Mesendoderm (in vitro differentiated cells): ENCODE measurements at regions not wholly inside any gene's neighbourhood (a gene's known extent, or its start where the extent isn't known, plus 50 kb on each side); places are given as distances from the start of the nearest gene placed in this dataset.

Experiments
- DNase-seq: peaks from one replicate; pipeline ENCODE4 v3.0.0; 2013
- H2AK5ac ChIP-seq: 2 replicates; pipeline ENCODE4 v1.6.1; 2013; ENCODE audit warnings: low read length, inconsistent platforms
- H2BK120ac ChIP-seq: 2 replicates; pipeline ENCODE4 v1.6.1; 2013; ENCODE audit warnings: low read depth, mild to moderate bottlenecking, low read length, moderate library complexity, mixed read lengths
- H2BK15ac ChIP-seq: replicated peaks from 2 replicates; pipeline ENCODE4 v1.6.1; 2013; ENCODE audit warnings: low read depth, mild to moderate bottlenecking, moderate library complexity
- H2BK5ac ChIP-seq: 2 replicates; pipeline ENCODE4 v1.6.1; 2013; ENCODE audit warnings: low read length, inconsistent platforms
- H3K18ac ChIP-seq: 2 replicates; pipeline ENCODE4 v1.6.1; 2013; ENCODE audit warnings: mild to moderate bottlenecking, low read length, mixed read lengths
- H3K23ac ChIP-seq: one replicate; pipeline ENCODE4 v1.6.1; 2013; ENCODE audit warnings: low read length
- H3K27ac ChIP-seq: 2 replicates; pipeline ENCODE4 v1.5.1; 2013; ENCODE audit warnings: low read depth, mild to moderate bottlenecking, inconsistent platforms, low read length, moderate library complexity
- H3K27me3 ChIP-seq: 2 replicates; pipeline ENCODE4 v1.6.1; 2013; ENCODE audit warnings: low read length, control low read depth, mild to moderate bottlenecking, inconsistent platforms; ENCODE audit not compliant: insufficient read depth, poor library complexity
- H3K36me3 ChIP-seq: 2 replicates; pipeline ENCODE4 v1.6.1; 2013; ENCODE audit warnings: low read length, inconsistent platforms; ENCODE audit not compliant: control insufficient read depth, insufficient read depth
- H3K4ac ChIP-seq: one replicate; pipeline ENCODE4 v1.6.1; 2013; ENCODE audit warnings: low read depth, mild to moderate bottlenecking, low read length, moderate library complexity
- H3K4me1 ChIP-seq: 2 replicates; pipeline ENCODE4 v1.6.1; 2013; ENCODE audit warnings: low read depth, low read length, inconsistent platforms; ENCODE audit not compliant: control insufficient read depth
- H3K4me2 ChIP-seq: 2 replicates; pipeline ENCODE4 v1.6.1; 2013; ENCODE audit warnings: low read length
- H3K4me3 ChIP-seq: 2 replicates; pipeline ENCODE4 v1.5.1; 2013; ENCODE audit warnings: mild to moderate bottlenecking, low read length
- H3K56ac ChIP-seq: one replicate; pipeline ENCODE4 v1.6.1; 2013; ENCODE audit warnings: low read length
- H3K79me1 ChIP-seq: 2 replicates; pipeline ENCODE4 v1.6.1; 2013; ENCODE audit warnings: low read length, inconsistent platforms
- H3K79me2 ChIP-seq: 2 replicates; pipeline ENCODE4 v1.6.1; 2013; ENCODE audit warnings: mild to moderate bottlenecking, low read length; ENCODE audit not compliant: control insufficient read depth, insufficient read depth
- H3K9ac ChIP-seq: 2 replicates; pipeline ENCODE4 v1.6.1; 2013; ENCODE audit warnings: low read length, inconsistent platforms
- H4K5ac ChIP-seq: one replicate; pipeline ENCODE4 v1.6.1; 2013; ENCODE audit warnings: low read length
- H4K8ac ChIP-seq: one replicate; pipeline ENCODE4 v1.6.1; 2013; ENCODE audit warnings: low read depth, mild to moderate bottlenecking, control low read depth, low read length, moderate library complexity
- WGBS: extraction: QIAGEN DNeasy Blood & Tissue Kit; methylation state at CpG from one replicate; pipeline ENCODE4 v1.1.7; 2013; ENCODE audit warnings: low lambda C conversion rate, missing lambda C conversion rate; ENCODE audit not compliant: insufficient coverage; ENCODE audit errors: extremely low coverage; 5-methylcytosine and 5-hydroxymethylcytosine counted together

DNA sequence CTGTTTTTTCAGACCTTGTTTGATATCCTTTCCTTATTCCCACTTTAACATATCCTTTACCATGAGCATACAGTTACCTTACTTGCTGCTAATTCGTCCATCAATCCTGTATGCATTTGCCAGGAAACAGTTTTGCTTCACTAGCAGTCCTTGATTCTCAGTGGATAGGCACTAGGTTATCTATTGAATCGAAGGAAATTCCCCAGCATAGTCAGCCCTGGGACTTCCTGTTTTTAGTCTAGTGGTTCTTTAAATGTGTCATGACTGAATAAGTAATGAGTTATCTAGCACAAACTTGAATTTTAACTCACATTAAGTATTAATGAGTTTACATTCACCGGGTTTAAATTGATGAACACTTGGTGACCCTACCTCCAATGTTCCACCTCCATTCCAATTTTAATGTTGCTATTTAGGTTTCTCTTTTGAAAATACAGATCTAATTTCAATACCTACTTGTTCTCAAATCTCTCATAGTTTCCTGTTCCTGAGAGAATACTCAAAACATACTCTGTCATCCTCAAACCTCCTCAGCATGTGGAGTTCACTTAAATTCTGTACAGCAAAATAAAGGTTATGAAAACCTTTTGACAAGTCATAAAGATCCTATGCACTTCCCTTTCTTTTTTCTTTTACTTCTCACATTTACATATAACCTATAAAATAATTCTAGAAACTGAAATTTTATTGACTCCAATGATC is 1375.1 kb upstream of the TENM4 start:
- Histone ChIP-seq H3K36me3 (no peaks in the 10 kb centered on the region), H2BK5ac (no peak overlapping the region), H3K4ac (no peak overlapping the region), H3K23ac (no peak overlapping the region), H2AK5ac (no peak overlapping the region), H3K18ac (no peak overlapping the region), H2BK120ac (no peak overlapping the region), H3K79me1 (no peaks in the 10 kb centered on the region), H3K4me1 (no peaks in the 10 kb centered on the region), H3K79me2 (no peaks in the 10 kb centered on the region), H3K27me3 (no peaks in the 10 kb centered on the region), H3K9ac (no peak overlapping the region), H4K5ac (no peak overlapping the region), H4K8ac (no peak overlapping the region), H3K27ac (no peak overlapping the region), H3K4me2 (no peak overlapping the region), H3K56ac (no peak overlapping the region), H2BK15ac (no peak overlapping the region), H3K4me3 (no peak overlapping the region)
- DNase-seq, result no peak
- no CpG with 5 or more reads among the region's 3 CpGs for WGBS

DNA sequence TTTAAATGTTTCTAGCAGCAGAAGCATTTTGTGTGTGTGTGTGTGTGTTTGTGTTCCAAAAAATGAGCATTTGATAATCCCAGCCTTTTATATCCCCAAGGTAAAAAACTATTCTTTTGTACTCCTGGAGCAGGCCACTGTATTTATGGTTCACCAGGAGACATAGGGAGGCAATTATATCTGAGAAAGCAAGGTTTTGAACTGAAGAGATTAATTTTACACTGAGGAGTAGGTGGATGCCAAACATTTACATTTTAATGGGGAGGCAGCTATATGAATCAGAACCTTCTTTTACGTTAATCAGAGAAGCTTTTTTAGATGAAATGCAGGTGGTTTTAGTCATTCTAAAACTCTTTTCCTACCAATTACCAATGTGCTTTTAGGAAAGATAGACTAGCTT is 1374.0 kb upstream of the TENM4 start:
- no peak overlapping the region for H3K23ac ChIP-seq
- no peak overlapping the region for H2AK5ac ChIP-seq
- no peak overlapping the region for H4K8ac ChIP-seq
- no peak overlapping the region for H3K4ac ChIP-seq
- no peaks in the 10 kb centered on the region for H3K4me1 ChIP-seq
- H3K79me2 ChIP-seq, result no peaks in the 10 kb centered on the region
- no peak overlapping the region for H3K4me2 ChIP-seq
- no peak overlapping the region for H3K4me3 ChIP-seq
- no peak for DNase-seq
- no CpG with 5 or more reads among the region's 1 CpG for WGBS
- no peak overlapping the region for H2BK120ac ChIP-seq
- H3K79me1 ChIP-seq, result no peaks in the 10 kb centered on the region
- H3K56ac ChIP-seq, result no peak overlapping the region
- H3K27ac ChIP-seq, result no peak overlapping the region
- H2BK15ac ChIP-seq, result no peak overlapping the region
- no peaks in the 10 kb centered on the region for H3K27me3 ChIP-seq
- H4K5ac ChIP-seq, result no peak overlapping the region
- H2BK5ac ChIP-seq, result no peak overlapping the region
- H3K18ac ChIP-seq, result no peak overlapping the region
- no peaks in the 10 kb centered on the region for H3K36me3 ChIP-seq
- H3K9ac ChIP-seq, result no peak overlapping the region

- Histone ChIP-seq H4K8ac (no peak overlapping the region), H3K56ac (no peak overlapping the region), H3K18ac (no peak overlapping the region), H3K79me2 (no peaks in the 10 kb centered on the region), H2BK120ac (no peak overlapping the region), H3K4me2 (no peak overlapping the region), H2BK5ac (no peak overlapping the region), H3K27ac (no peak overlapping the region), H3K36me3 (no peaks in the 10 kb centered on the region), H3K4me3 (no peak overlapping the region), H3K4ac (no peak overlapping the region), H3K27me3 (no peaks in the 10 kb centered on the region), H3K9ac (no peak overlapping the region), H4K5ac (no peak overlapping the region), H3K79me1 (no peaks in the 10 kb centered on the region), H2AK5ac (no peak overlapping the region), H3K23ac (no peak overlapping the region), H3K4me1 (no peaks in the 10 kb centered on the region), H2BK15ac (no peak overlapping the region)
- no peak for DNase-seq
- WGBS, result no CpG with 5 or more reads among the region's 4 CpGs
Observed at GRCh38 chr11:80810695-80811094, 1369.9 kb upstream of the TENM4 start.

GRCh38 chr11:80798174-80798573 is 1357.3 kb upstream of the TENM4 start:
- H3K18ac ChIP-seq, result no peak overlapping the region
- H3K23ac ChIP-seq, result no peak overlapping the region
- no peak overlapping the region for H2AK5ac ChIP-seq
- H3K79me1 ChIP-seq, result no peaks in the 10 kb centered on the region
- H4K8ac ChIP-seq, result no peak overlapping the region
- no peak overlapping the region for H2BK5ac ChIP-seq
- H2BK15ac ChIP-seq, result no peak overlapping the region
- H3K4me2 ChIP-seq, result no peak overlapping the region
- H3K79me2 ChIP-seq, result no peaks in the 10 kb centered on the region
- WGBS, result no CpG with 5 or more reads among the region's 8 CpGs
- H2BK120ac ChIP-seq, result no peak overlapping the region
- no peaks in the 10 kb centered on the region for H3K27me3 ChIP-seq
- no peak overlapping the region for H3K27ac ChIP-seq
- no peak overlapping the region for H4K5ac ChIP-seq
- H3K4me1 ChIP-seq, result no peaks in the 10 kb centered on the region
- no peaks in the 10 kb centered on the region for H3K36me3 ChIP-seq
- no peak overlapping the region for H3K9ac ChIP-seq
- no peak for DNase-seq
- no peak overlapping the region for H3K4me3 ChIP-seq
- no peak overlapping the region for H3K4ac ChIP-seq
- H3K56ac ChIP-seq, result no peak overlapping the region

- Histone ChIP-seq H2BK15ac (no peak overlapping the region), H4K5ac (no peak overlapping the region), H3K79me1 (no peaks in the 10 kb centered on the region), H3K18ac (no peak overlapping the region), H3K27ac (no peak overlapping the region), H2AK5ac (no peak overlapping the region), H3K23ac (no peak overlapping the region), H3K56ac (peak overlapping the region; percentile 22), H3K4ac (no peak overlapping the region), H3K36me3 (no peaks in the 10 kb centered on the region), H3K79me2 (no peaks in the 10 kb centered on the region), H2BK120ac (no peak overlapping the region), H3K27me3 (no peaks in the 10 kb centered on the region), H3K4me3 (no peak overlapping the region), H3K9ac (no peak overlapping the region), H4K8ac (no peak overlapping the region), H2BK5ac (no peak overlapping the region), H3K4me1 (peaks cover 8% of the 10 kb centered on the region), H3K4me2 (no peak overlapping the region)
- DNase-seq, result no peak
- WGBS, result no CpG with 5 or more reads among the region's 2 CpGs
Observed at GRCh38 chr11:80783561-80783960, 1342.7 kb upstream of the TENM4 start.
